Peyer's patch (tissue), 4 donors: ENCODE measurements at regions not wholly inside any gene's neighbourhood (a gene's known extent, or its start where the extent isn't known, plus 50 kb on each side); places are given as distances from the start of the nearest gene placed in this dataset.

Experiments
- POLR2A ChIP-seq, 2 donors: fragments of 450-650 bp; IDR thresholded peaks; one replicate each; pipeline ENCODE4 v1.5.1; 2017; ENCODE audit warnings: antibody characterized with exemption in 2 of 2, mild to moderate bottlenecking in 2 of 2, moderate library complexity in 2 of 2
- TF ChIP-seq, protein P1 (sequence below), 6 experiments: fragments of 450-650 bp in 4 of 6; fragments of 200-600 bp in 2 of 6; sonication (generic) in 1 of 6; IDR thresholded peaks; one replicate each; pipeline ENCODE4 v1.5.1; 2017 to 2019; ENCODE audit warnings: antibody characterized with exemption in 6 of 6, mild to moderate bottlenecking in 3 of 6, moderate library complexity in 1 of 6

DNA sequence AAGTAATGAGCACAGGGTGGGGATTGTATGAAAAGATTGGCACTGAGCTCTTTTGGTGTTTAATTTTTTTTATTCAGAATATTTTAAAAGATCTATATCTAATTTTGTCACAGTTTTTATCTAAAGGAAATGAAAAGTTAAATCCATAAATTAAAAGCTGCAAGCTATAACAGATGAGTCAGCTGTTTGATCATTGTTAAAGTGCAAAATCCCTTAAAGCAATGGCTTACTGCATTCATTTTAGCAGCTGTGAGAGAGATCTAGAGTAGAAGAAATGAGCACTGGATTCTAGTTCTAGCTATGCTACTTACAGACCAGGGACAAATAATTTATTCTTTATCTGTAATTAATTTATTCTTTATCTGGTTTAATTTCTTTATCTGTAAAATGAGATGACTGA, 245.9 kb downstream of the CD109 start:
- TF ChIP-seq, protein P1, sequence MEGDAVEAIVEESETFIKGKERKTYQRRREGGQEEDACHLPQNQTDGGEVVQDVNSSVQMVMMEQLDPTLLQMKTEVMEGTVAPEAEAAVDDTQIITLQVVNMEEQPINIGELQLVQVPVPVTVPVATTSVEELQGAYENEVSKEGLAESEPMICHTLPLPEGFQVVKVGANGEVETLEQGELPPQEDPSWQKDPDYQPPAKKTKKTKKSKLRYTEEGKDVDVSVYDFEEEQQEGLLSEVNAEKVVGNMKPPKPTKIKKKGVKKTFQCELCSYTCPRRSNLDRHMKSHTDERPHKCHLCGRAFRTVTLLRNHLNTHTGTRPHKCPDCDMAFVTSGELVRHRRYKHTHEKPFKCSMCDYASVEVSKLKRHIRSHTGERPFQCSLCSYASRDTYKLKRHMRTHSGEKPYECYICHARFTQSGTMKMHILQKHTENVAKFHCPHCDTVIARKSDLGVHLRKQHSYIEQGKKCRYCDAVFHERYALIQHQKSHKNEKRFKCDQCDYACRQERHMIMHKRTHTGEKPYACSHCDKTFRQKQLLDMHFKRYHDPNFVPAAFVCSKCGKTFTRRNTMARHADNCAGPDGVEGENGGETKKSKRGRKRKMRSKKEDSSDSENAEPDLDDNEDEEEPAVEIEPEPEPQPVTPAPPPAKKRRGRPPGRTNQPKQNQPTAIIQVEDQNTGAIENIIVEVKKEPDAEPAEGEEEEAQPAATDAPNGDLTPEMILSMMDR (IDR thresholded peaks at IDR 0.05): no peak
- no peak for TF ChIP-seq POLR2A (IDR thresholded peaks at IDR 0.05)
